Liver (tissue), 7 donors: ENCODE measurements at regions not wholly inside any gene's neighbourhood (a gene's known extent, or its start where the extent isn't known, plus 50 kb on each side); places are given as distances from the start of the nearest gene placed in this dataset.
"Not testable (repeated sequence)": the region's sequence is repeated elsewhere in the genome, so short reads cannot be mapped to it uniquely, and the experiment has no call there.

Experiments
- DNase-seq: peaks from one replicate; pipeline ENCODE4 v3.0.0-alpha.2; 2017; ENCODE audit warnings: low spot score
- H3K27ac ChIP-seq, 2 donors: one replicate each; pipeline ENCODE4 v1.7.0; 2013; ENCODE audit warnings: inconsistent platforms in 2 of 2, low read length in 2 of 2, control low read depth in 1 of 2, low read depth in 1 of 2, mild to moderate bottlenecking in 1 of 2
- H3K27me3 ChIP-seq, 4 donors: one replicate each; pipeline versions ENCODE4 v1.6.1 to v1.7.0; 2013; ENCODE audit warnings: low read length in 3 of 4, inconsistent platforms in 1 of 4, mild to moderate bottlenecking in 1 of 4, moderate library complexity in 1 of 4; ENCODE audit not compliant: control insufficient read depth in 4 of 4, insufficient read depth in 4 of 4
- H3K36me3 ChIP-seq, 4 donors: one replicate each; pipeline versions ENCODE4 v1.6.1 to v1.7.0; 2013; ENCODE audit warnings: low read length in 3 of 4, mild to moderate bottlenecking in 3 of 4, low read depth in 1 of 4, moderate library complexity in 1 of 4; ENCODE audit not compliant: control insufficient read depth in 4 of 4, insufficient read depth in 3 of 4
- H3K4me1 ChIP-seq, 4 donors: one replicate each; pipeline versions ENCODE4 v1.6.1 to v1.7.0; 2013; ENCODE audit warnings: low read length in 3 of 4, mild to moderate bottlenecking in 3 of 4, moderate library complexity in 1 of 4; ENCODE audit not compliant: control insufficient read depth in 4 of 4, insufficient read depth in 4 of 4
- H3K4me3 ChIP-seq, 3 donors: one replicate each; pipeline versions ENCODE4 v1.6.1 to v1.7.0; 2013; ENCODE audit warnings: low read length in 3 of 3, control low read depth in 1 of 3, low read depth in 1 of 3, mild to moderate bottlenecking in 1 of 3
- H3K9ac ChIP-seq, 2 donors: one replicate each; pipeline ENCODE4 v1.7.0; 2013; ENCODE audit warnings: low read length in 2 of 2, mild to moderate bottlenecking in 2 of 2, moderate library complexity in 2 of 2, control low read depth in 1 of 2, low read depth in 1 of 2
- H3K9me3 ChIP-seq, 4 donors: one replicate each; pipeline versions ENCODE4 v1.6.1 to v1.7.0; 2013; ENCODE audit warnings: low read length in 3 of 4; ENCODE audit not compliant: control insufficient read depth in 4 of 4
- ATF3 ChIP-seq: IDR thresholded peaks from 2 replicates; pipeline ENCODE4 v1.6.1; 2016; ENCODE audit warnings: antibody characterized with exemption
- EGR1 ChIP-seq, 2 donors: IDR thresholded peaks; 2 replicates each; pipeline ENCODE4 v1.6.1; 2016 to 2018; ENCODE audit warnings: antibody characterized with exemption in 2 of 2, low read depth in 2 of 2
- GABPA ChIP-seq, 2 donors: IDR thresholded peaks in 1 of 2; conservative IDR thresholded peaks in 1 of 2; 2 replicates each; pipeline ENCODE4 v1.6.1; 2016; ENCODE audit warnings: antibody characterized with exemption in 2 of 2, mild to moderate bottlenecking in 1 of 2, moderate library complexity in 1 of 2
- HNF4G ChIP-seq: IDR thresholded peaks from 2 replicates; pipeline ENCODE4 v1.6.1; 2016; ENCODE audit warnings: antibody characterized with exemption
- JUND ChIP-seq, 2 donors: IDR thresholded peaks; 2 replicates each; pipeline ENCODE4 v1.6.1; 2016; ENCODE audit warnings: antibody characterized with exemption in 2 of 2
- MAX ChIP-seq: IDR thresholded peaks from 2 replicates; pipeline ENCODE4 v1.6.1; 2016; ENCODE audit warnings: antibody characterized with exemption
- NR2F2 ChIP-seq: IDR thresholded peaks from 2 replicates; pipeline ENCODE4 v1.6.1; 2016; ENCODE audit warnings: antibody characterized with exemption
- RAD21 ChIP-seq, 2 donors: IDR thresholded peaks; 2 replicates each; pipeline ENCODE4 v1.6.1; 2016; ENCODE audit warnings: antibody characterized with exemption in 2 of 2, mild to moderate bottlenecking in 2 of 2
- REST ChIP-seq: IDR thresholded peaks from 2 replicates; pipeline ENCODE4 v1.6.1; 2016; ENCODE audit warnings: antibody characterized with exemption, mild to moderate bottlenecking
- RXRA ChIP-seq, 2 donors: IDR thresholded peaks; 2 replicates each; pipeline ENCODE4 v1.6.1; 2017 to 2018; ENCODE audit warnings: antibody characterized with exemption in 2 of 2, mild to moderate bottlenecking in 1 of 2
- SP1 ChIP-seq: IDR thresholded peaks from 2 replicates; pipeline ENCODE4 v1.6.1; 2018; ENCODE audit warnings: antibody characterized with exemption, mild to moderate bottlenecking
- TAF1 ChIP-seq: conservative IDR thresholded peaks from 2 replicates; pipeline ENCODE4 v1.6.1; 2016; ENCODE audit warnings: antibody characterized with exemption, mild to moderate bottlenecking
- YY1 ChIP-seq: IDR thresholded peaks from 2 replicates; pipeline ENCODE4 v1.6.1; 2016; ENCODE audit warnings: antibody characterized with exemption, mild to moderate bottlenecking
- ZBTB33 ChIP-seq: IDR thresholded peaks from 2 replicates; pipeline ENCODE4 v1.6.1; 2016; ENCODE audit warnings: antibody characterized with exemption
- WGBS: extraction: QIAGEN DNeasy Blood & Tissue Kit; methylation state at CpG from one replicate; pipeline ENCODE4 v1.1.7; 2013; 5-methylcytosine and 5-hydroxymethylcytosine counted together
- donor health status: healthy.
- donor health status: healthy.
- donor health status: healthy.
- donor health status: healthy.

- no peak for TF ChIP-seq REST
- TF ChIP-seq ZBTB33, result no peak
- no peak for TF ChIP-seq TAF1
- TF ChIP-seq EGR1 (IDR thresholded peaks at IDR 0.05; ENCODE audit: low read depth in 2 of 2), result no peak
- TF ChIP-seq YY1, result no peak
- no peak for TF ChIP-seq RAD21 (IDR thresholded peaks at IDR 0.05)
- no peak for TF ChIP-seq NR2F2
- TF ChIP-seq ATF3, result no peak
- no peak for TF ChIP-seq HNF4G
- TF ChIP-seq MAX, result no peak
- TF ChIP-seq RXRA (IDR thresholded peaks at IDR 0.05), result no peak
- H3K4me3 ChIP-seq, result no peak overlapping the region
- H3K27me3 ChIP-seq, result peaks cover 0 to 2% (median 0%) of the 10 kb centered on the region in 4 donors
- no peak for DNase-seq
- H3K27ac ChIP-seq, result no peak overlapping the region
- H3K9ac ChIP-seq, result no peak overlapping the region
- no peaks in the 10 kb centered on the region for H3K9me3 ChIP-seq
- no peaks in the 10 kb centered on the region for H3K4me1 ChIP-seq
- 74% methylated on average over 3 of the region's 3 CpGs for WGBS
- H3K36me3 ChIP-seq, result no peaks in the 10 kb centered on the region
These were observed 717.6 kb downstream of the TDRD15 start for GRCh38 chr2:21841341-21841740.

- not testable (repeated sequence) for H3K27me3 ChIP-seq, H3K36me3 ChIP-seq, H3K9ac ChIP-seq, H3K4me1 ChIP-seq, DNase-seq, H3K4me3 ChIP-seq, H3K27ac ChIP-seq, H3K9me3 ChIP-seq
- WGBS, result 77% methylated on average over 7 of the region's 7 CpGs
These were observed 726.6 kb downstream of the TDRD15 start for GRCh38 chr2:21850367-21850766.

- Histone ChIP-seq H3K9me3 (peaks cover 0 to 10% (median 1%) of the 10 kb centered on the region in 4 donors), H3K4me3 (no peak overlapping the region), H3K36me3 (no peaks in the 10 kb centered on the region), H3K27me3 (peaks cover 0 to 3% (median 0%) of the 10 kb centered on the region in 4 donors), H3K4me1 (no peaks in the 10 kb centered on the region), H3K9ac (no peak overlapping the region), H3K27ac (no peak overlapping the region)
- WGBS, result 76% methylated on average over 3 of the region's 3 CpGs
- TF ChIP-seq ZBTB33, result no peak
- no peak for TF ChIP-seq JUND (IDR thresholded peaks at IDR 0.05)
- no peak for TF ChIP-seq SP1
- no peak for TF ChIP-seq GABPA (IDR thresholded peaks at IDR 0.05 in 1 of 2, conservative IDR thresholded peaks at IDR 0.05 in 1 of 2)
- DNase-seq, result no peak
These were observed 731.2 kb downstream of the TDRD15 start for GRCh38 chr2:21854938-21855337.
